ENCODE measurements at regions not wholly inside any gene's neighbourhood (a gene's known extent, or its start where the extent isn't known, plus 50 kb on each side); places are given as distances from the start of the nearest gene placed in this dataset.

- DNase-seq = no peak
These were observed 124.5 kb upstream of the SMIM23 start for GRCh38 chr5:171661143-171661542.

GRCh38 chr5:171663311-171664085 is 122.1 kb upstream of the SMIM23 start:
- DNase-seq = no peak

DNA sequence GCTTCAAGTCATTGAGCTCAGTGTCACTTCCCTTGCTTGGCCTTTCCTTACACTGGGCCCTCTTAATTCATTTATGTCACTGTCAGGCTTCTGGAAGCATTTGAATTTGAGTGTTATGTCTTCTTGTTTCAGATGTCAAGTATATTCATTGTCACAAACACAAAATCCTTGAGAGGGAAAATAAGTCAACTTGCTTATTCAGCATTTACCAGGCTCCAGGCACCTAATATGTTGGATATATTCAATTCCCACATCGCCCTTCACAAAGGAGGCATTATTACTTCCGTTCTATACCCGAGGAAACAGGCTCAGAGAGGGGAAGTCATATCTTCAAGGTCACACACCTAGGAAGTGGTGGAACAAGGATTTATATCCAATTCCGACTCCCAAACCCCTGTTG is 121.1 kb upstream of the SMIM23 start:
- DNase-seq = no peak

- DNase-seq = no peak
These were observed 118.8 kb upstream of the SMIM23 start for GRCh38 chr5:171666815-171667214.

GRCh38 chr5:171667341-171668096 is 118.1 kb upstream of the SMIM23 start:
- DNase-seq = no peak

DNA sequence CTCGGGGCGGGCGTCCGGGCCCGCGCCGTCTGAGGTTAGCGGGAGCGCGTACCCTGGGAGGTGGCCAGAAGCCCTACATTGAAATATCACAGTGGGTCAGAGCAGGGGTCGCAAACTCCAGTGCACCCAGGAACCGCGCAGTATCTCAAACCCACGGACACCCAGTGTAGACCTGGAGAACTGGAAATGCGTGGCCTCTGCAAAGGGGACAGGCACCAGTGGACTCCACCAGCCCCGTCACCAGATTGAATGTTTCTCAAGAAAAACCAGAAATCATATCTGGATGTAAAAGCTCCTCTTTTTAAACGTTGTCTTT is 117.6 kb upstream of the SMIM23 start:
- DNase-seq = no peak

DNA sequence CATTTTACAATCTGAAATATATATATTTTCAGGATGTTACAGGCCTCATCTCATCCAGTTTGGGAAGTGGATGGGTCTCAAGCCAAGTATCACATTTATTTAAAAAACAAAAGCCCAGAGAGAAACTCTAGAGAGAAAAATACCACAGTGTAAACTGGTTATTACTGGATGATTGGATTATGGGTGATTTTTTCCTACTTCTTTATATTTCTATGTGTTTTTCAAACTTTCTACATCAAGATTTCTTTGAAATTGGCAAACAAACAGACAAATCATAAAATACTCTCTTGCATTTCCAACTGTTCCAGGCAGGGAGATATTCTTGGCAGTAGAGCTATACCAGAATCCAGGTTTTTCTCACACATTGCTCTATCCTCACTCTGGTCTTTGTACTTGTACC is 116.0 kb upstream of the SMIM23 start:
- no peak for DNase-seq

DNA sequence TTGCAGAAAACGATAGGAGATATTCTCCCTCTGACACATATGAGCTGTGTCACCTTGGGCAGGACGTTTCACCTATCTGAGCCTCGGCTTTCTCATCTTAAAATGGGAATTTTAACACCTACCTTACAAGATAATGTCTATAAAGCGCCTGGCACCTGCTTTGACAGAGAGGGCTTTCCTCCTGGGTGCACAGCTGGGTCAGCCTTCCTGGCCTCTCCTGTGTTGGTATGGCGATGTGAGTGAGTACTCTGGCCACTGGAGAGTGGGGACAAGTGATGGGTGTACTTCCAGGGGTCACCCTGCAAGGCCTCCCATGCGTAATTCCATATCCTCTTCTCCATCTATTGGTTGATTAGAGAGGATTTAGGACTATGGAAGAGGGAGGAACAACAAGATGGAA is 113.1 kb upstream of the SMIM23 start:
- no peak for DNase-seq

GRCh38 chr5:171673328-171673727 is 112.3 kb upstream of the SMIM23 start:
- no peak for DNase-seq

- DNase-seq = no peak
These were observed 111.8 kb upstream of the SMIM23 start for GRCh38 chr5:171673840-171674239.

GRCh38 chr5:171675511-171675910 is 110.1 kb upstream of the SMIM23 start:
- no peak for DNase-seq

DNA sequence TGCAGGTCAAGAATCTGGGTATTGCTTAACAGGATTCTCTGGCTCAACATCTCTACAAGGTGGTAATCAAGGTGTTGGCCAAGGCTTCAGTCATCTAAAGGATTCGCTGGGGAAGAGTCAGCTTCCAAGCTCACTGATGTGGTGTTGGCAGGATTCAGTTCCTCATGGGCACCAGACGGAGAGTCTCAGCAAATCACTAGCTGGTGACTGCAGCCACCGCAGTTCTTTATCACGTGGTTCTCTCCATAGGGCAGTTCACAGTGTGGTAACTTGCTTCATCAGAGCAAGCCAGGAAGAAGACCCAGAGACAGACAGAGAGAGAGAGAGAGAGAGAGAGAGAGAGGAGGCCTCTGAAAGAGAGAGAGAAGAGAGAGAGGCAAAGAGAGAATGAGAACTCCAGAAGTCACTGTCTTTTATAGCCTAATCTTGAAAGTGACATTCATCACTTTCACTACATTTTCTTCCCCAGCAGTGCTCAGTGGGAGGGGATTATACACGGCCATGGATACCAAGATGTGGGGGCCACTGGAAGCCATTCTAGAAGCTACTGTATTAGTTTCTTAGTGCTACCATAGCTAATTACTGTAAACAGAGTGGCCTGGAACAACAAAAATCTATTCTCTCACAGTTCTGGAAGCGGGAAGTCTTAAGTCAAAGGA is 109.2 kb upstream of the SMIM23 start:
- DNase-seq = no peak

- no peak for DNase-seq
These were observed 107.0 kb upstream of the SMIM23 start for GRCh38 chr5:171678646-171679045.

DNA sequence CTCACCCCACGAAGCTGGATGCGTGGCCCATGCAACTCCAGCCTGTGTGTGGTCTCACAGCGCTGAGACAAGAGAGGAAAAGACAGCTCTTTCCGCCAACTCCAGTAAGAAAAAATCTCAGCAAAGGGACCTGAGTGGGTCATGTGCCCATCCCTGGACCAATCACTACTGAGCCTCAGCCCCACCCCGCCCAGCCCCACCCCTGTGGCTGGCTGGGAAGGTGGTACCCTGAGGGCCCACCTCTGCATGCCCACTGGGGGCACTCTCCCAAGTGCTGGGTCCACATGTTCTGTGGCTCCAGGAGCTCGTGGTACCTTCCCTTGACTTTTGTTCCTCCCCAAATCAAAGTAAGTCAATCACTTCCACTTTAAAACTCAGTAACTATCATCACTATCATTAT is 105.1 kb upstream of the SMIM23 start:
- no peak for DNase-seq

DNA sequence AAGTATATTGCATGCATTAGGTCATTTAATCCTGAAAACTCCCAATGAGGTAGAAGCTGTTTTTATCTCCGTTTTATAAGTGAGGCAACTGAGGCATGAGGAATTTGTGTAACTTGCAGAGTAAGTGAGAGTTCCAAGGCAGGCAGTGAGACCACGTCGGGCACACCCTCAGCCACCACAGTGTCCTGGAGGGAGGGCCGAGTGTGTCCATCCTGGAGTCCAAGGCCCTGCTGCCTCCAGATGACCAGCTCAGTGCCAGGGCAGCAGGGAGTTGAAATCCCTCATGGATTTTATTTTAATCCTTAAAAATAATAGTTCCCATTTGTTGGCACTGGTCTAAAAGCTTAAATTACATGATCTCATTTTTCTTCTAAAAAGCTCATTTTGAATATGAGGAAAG is 104.6 kb upstream of the SMIM23 start:
- DNase-seq = no peak

- no peak for DNase-seq
These were observed 103.9 kb upstream of the SMIM23 start for GRCh38 chr5:171681677-171682076.

DNA sequence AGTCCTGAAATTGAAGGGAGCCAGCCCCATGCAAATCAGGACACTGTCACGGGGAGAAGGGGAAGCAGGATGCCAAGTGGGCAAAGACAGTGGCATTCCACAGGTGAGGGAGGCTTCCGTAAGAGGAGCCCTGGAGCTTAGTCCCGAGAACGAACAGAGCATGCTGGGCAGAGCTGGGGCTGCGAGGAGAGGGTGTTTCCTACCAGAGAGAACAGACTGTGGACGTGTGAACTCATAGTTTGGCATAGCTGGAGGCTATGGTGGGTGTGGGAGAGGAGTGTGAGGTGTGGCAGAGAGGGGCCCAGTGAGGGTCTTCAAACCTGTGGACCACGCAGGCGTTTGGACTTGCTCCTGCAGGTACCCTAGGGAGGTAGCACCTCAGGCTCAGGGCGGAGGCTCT is 102.8 kb upstream of the SMIM23 start:
- no peak for DNase-seq

DNA sequence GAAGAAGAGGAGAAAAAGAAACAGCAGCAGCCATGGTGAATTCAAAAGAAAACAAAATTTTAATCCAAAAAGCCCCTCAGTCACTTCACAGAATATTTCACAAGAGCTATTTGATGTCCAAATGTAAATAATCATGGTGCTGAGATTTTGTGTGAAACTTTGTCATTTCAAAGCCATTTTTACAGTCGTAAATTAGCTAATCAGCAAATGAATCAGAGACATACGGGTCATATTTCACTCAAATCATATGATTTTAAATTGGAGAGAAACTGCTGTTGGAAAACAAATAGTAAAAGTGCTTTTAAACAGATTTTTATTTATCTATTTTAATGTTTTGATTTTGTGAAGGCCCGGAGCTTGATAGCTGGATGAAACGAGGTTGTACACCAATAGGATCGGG is 101.4 kb upstream of the SMIM23 start:
- no peak for DNase-seq

- no peak for DNase-seq
These were observed 96.7 kb upstream of the SMIM23 start for GRCh38 chr5:171688696-171689495.

- no peak for DNase-seq
These were observed 95.7 kb upstream of the SMIM23 start for GRCh38 chr5:171689853-171690417.

GRCh38 chr5:171692107-171692506 is 93.5 kb upstream of the SMIM23 start:
- DNase-seq = no peak

- DNase-seq = no peak
These were observed 92.7 kb upstream of the SMIM23 start for GRCh38 chr5:171692936-171693335.

- DNase-seq = no peak
These were observed 92.2 kb upstream of the SMIM23 start for GRCh38 chr5:171693412-171693811.

All from stimulated activated CD4-positive, alpha-beta T cell treated with anti-CD3 and anti-CD28 coated beads, Interleukin-1b, Interleukin-23, amount 100 ng/mL, for 48 hours (primary cell).